GM18909 (cell line): ENCODE measurements at regions not wholly inside any gene's neighbourhood (a gene's known extent, or its start where the extent isn't known, plus 50 kb on each side); places are given as distances from the start of the nearest gene placed in this dataset.
A peak's percentile ranks its signal among the peaks of the same experiment; 100 is the strongest.
"Not testable (repeated sequence)": the region's sequence is repeated elsewhere in the genome, so short reads cannot be mapped to it uniquely, and the experiment has no call there.

Source experiments
- ATAC-seq: cut with Tn5 transposase; IDR thresholded peaks from one replicate; pipeline ENCODE4 v1.9.1; 2021; ENCODE audit warnings: mild to moderate bottlenecking; ENCODE audit not compliant: unreplicated experiment, poor library complexity

DNA sequence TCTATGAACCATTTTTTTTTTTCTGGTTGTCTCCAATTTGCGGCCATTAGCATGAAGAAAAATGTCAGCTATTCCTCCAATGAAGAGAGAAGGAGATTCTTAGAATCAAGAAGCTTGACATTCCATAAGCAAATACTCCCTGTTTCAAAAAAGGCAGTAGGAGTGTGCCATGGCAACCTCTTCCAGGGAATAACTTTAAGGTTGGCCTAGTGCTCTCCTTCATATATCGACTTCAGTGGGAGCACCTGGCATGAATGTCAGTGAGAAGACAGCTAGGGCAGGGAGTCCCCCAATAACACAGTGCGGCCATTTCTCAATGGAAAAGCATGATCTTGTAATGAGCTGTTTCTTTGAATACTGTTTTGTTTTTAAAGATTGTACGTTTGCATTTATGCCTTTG is 493.0 kb upstream of the ATP11B start:
- ATAC-seq: no peak

DNA sequence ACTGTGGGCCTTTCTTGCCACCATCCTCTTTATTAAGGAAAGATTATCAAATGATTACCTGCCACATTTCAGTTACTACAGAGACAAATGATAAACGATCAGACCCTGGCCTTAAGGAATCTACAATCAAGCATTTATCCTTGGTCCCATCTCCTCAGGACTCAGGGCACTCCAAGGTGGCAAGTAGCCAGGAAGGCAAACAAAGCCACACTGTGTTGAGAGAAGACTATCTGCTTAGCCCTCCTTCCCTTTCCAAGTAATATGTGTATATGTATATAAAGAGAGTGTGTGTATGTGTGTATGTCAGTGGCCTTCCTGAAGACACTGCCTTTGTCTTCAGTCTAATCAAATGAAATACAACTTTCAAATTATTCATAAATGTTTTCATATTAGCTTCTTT is 490.1 kb upstream of the ATP11B start:
- no peak for ATAC-seq

DNA sequence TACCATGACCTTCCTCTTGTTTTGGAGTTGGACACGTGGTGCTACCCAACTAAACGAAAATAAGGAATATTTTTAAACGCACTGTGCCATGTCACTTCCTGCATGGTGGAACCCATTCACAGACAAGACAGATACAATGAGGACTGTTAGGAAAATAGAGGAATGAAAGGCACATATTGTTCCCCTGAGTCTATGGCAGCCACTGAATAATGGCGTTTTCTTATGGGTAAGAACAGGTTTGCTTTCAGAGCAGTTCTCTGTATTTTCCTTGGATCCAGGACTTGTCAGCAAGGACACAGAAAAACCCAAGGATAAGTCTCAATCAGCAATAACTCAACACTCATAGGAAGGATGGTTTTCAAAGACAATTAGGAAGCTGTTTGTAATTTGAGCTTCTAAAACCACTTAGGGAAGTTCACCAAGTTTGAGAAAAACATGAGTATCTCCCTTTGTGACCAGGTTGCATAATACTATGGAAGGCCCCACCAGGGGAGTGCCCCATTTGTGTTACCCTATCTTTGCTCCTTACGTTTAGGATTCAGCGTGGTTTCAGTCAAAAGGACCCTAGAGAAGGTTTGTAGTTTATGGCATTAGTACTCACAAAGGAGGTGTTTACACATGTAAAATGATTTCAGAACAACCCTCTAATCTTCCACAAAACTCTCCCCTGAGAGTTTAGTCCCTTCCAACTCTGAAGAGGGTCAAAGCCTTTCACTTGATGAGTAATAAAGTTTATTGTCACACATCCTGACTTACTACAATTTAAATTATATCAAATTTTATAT is 487.2 kb upstream of the ATP11B start:
- ATAC-seq: no peak

DNA sequence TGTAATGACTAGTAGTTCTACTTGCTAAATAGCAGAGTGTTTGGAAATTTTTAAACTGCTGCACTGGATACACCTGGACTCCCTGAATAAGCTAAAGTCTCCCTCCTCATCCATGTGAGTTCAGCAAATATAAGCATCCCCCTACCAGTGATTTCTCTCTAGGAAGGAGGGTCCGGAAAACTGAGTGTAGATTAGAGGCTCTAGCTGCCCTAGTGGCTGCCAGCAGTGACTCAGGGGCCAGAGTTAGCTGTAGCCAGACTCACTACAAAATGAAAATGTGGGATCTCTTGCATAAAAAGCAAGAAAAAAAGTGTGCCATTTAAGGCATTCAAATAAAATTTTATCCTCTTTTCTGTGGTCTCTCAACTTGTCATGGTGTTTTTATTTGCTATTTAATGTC is 485.0 kb upstream of the ATP11B start:
- no peak for ATAC-seq

DNA sequence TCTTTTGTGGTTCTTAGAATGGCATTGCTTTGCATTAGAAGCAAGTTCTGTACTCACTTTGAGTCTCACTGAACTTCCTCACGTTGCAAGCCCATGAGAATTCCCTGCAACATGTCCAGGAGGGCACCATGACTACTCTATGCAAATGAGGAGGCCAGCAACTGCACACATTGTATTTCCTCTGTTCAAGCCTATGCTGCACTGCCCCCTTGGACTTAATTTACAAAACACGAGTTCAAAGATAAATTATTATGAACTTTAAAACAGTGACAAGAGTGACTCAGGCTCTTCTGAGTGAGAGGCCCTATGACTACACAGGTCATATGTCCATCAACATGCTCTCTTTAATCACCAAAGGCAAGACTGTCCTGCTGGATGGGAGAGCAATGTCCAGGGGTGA is 484.2 kb upstream of the ATP11B start:
- no peak for ATAC-seq

DNA sequence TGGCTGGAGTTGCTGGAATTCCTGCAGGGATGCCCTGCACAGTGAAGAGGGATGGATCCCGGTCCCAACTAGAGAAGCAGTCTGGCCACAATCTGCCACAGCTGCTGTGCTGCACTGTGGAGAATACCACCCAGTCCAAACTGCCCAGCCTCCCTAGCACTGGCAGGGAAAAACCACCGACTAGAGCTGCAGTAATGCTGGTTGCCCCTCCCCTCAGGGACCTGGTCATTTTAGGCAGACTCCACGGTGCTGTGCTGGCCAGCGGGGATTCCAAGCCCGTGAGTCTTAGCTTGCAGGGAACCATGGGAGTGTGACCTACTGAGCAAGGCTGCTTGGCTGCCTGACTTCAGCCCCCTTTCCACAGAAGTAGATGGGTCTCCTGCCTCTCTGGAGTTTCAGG is 478.0 kb upstream of the ATP11B start:
- ATAC-seq: no peak

DNA sequence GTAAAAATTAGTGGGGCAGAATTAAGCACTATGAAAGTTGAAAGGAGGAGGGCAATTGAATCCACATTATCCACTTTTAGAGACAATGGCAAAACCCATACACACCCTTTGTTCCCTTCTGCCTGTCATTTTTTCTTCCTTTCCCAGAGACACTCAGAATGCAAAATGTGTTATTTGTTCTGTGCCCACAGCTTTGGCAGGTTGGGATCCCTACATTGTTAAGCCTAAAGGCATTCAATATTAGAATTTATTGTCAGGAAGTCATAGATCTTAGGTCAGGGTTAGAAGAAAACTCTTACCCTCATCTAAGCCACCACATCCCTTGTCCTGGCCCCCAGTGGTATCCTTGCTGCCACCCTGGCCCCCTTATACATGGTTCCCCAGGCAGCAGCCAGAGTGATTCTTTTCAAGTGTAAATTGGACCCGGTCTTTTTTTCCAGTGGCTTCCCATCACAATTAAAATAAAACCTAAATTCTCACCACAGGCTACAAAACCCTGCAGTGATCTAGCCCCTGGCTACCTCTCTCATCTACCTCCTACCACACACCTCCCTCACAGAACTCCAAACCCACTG is 470.1 kb upstream of the ATP11B start:
- ATAC-seq: no peak

DNA sequence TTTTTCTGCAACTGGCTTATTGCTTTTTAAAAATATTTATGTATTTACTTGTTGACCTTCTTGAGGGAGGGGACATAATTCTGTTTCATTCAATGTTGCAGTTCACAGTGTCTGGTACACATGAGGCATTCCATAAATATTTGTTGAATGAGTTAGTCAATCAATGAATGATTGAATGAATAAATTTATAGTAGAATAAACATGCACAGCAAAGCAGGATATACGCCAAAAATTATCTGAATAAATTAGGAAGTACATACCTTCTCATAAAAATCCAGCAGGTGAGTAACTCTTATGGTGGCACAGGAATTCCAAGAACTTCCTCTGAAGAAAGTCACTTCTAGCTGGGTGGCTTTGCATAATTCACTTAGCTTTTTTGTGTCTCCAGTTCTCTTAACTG is 469.4 kb upstream of the ATP11B start:
- no peak for ATAC-seq

DNA sequence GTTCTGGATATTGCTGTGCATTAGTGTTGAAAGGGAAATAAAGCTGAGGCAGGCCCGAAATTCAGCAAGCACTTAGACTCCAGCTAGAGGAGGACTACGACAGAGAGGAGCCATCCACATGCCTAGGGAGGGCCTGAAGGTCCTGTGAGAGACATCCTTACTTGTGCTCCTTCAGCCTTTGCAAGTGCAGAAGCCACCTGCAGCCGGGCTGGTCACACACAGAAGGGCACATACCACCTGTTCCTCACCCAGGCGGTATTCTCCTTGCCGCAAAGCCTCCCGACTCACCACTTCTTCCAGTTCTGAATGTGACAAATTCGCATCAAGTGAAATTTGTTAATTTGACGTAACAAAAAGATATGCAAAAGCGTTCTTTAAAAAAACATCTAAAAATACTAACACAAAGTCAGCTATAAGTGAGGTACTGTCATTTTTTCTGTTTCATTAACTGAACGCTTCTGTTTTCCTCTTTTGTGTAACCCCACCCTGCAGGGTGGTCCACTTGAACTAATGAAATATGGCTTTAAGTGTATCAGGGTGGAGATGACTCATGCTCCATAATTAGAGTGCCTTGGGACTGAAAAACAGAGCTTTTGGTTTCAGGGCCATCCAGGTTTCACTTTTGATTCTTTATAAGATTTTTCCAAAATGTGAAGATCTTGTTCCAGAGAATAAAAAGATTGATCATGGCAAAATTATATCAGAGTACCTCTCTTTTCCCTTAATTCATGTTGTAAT is 467.9 kb upstream of the ATP11B start:
- ATAC-seq: peak; percentile 55

DNA sequence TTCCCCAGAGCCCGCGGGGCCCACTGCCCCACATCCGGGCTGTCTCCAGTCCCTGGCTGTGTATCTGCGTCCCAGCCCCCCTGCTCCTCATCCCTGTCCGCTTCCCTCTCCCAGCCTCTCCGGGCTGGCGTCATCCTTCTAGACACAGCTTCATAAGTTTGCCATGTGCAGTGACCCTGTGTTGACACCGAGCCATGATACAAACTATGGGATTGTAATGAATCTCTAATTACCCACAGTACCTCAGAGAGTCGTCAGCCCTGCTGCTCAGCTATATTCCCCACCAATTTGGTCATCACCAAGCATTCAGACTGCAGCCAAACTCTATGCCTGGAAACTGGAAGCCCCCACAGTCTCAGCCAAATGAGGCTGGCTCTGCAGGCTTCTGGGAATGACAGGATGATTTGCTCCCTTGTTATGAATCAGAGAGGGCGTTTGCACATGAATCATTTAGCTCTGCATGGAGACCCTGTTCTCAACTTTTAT is 466.1 kb upstream of the ATP11B start:
- ATAC-seq: no peak

DNA sequence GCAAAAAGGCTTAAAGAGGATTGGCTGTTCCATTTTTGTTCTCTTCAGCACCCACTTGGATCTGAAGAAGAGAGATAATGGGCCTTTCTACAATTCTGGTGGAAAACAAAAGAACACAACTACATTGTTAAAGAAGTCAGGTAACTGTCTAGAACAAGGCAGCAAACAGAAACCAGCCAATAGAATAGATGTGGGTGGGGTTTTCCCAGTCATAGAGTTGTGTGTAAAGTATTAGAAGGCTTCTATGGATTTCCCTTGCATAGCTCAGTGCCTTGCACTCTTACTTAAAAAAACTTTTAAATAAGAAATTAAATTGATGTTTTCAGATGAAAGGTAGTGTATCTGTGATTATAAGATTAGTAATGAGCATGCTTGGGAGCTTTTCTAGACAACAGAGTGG is 462.7 kb upstream of the ATP11B start:
- no peak for ATAC-seq

DNA sequence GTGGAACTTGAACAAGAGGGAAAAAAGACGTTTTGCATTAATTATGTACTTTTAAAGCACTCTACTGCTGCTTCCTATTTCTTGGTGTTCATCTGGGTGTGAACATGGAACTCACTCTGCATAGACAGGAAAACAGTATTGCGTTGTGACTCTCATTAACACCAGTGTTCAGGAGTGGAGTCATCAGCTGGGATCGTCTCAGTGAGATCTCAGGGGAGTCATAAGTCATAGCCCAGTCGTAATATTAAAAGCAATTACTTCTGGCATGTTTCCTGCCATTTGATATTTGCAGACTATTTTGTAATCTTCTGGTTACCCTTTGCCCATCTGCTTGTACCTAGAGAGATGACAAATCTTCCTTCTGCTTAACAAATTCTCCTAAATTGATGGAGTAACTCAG is 462.0 kb upstream of the ATP11B start:
- ATAC-seq: no peak

DNA sequence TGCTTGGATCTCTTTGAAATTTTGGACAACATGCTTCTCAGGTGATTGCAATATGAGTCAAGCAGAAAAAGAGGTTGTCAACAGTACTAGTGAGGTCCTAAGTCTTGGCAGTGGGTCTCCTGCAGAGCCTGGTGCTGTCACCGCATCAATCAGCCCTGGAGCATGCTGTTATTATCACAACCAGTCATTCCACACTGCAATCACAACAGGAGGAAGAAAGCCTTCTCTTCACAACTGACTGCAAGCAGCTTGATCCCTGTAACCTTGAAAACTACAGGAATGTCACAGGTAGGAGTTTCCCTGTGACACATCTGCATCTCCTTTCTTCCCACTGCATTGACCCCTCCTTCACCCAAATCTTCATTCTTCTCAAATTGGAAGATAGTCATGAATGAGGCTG is 451.1 kb upstream of the ATP11B start:
- no peak for ATAC-seq

DNA sequence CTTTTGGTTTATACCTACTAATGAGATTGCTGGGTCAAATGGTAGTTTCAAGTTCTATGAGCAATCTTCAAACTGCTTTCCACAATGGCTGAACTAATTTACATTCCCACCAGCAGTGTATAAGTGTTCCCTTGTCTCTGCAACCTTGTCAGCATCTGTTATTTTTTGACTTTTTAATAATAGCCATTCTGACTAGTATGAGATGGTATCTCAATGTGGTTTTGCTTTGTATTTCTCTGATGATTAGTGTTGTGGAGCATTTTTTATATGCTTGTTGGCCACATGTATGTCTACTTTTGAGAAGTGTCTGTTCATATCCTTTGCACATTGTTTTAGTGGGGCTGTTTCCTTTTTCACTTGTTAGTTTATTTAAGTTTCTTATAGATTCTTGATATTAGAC is 449.3 kb upstream of the ATP11B start:
- ATAC-seq: not testable (repeated sequence)

DNA sequence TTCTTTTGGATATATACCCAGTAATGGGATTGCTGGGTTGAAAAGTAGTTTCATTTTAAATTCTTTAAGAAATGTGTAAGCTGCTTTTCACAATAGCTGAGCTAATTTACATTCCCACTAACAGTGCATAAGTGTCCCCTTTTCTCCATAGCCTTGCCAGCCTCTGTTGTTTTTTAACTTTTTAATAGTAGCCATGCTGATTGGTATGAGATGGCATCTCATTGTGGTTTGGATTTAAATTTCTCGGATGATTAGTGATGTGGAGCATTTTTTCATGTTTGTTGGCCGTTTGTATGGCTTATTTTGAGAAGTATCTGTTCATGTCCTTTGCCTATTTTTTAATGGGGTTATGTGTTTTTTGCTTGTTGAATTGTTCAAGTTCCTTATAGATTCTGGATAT is 444.3 kb upstream of the ATP11B start:
- ATAC-seq: no peak

DNA sequence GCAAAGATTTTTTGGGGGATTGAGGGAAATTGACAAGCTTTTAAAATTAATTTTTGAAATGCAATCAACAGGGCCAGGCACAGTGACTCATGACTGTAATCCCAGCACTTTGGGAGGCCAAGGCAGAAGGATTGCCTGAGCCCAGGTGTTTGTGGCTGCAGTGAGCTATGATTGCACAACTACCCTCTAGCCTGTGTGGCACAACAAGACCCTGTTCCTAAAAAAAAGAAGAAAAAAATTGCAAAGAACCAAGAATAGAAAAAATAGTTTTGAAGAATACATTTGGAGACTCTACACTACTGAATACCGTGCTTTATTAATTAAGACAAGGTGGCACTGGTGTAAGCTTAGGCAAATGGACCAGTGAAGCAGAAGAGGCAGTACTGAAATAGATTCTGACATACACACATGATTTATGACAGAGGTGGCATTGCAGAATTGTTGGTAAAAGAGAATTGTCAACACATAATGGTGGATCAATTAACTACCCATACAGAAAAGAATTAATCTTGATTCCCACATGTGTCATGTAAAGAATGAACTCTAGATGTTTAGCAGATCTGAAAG is 443.3 kb upstream of the ATP11B start:
- ATAC-seq: no peak

DNA sequence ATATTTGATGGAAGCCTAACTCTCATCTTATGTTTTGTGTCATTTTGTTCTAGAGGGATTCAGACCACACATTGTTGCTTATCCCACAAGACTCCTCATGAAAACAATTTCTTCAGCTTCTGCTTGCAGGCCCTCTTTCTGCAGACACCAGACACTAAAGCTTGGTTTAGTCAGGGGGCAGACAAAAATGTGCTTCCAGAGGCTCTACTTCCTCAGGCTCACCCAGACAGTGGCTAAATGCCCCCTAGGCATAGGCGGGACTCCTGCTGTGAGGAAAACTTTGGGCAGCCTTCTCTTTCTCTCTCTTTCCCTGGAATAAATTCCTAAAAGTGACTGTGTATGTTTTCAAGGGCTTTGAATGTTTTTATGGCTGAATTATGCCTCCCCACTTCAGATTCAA is 435.4 kb upstream of the ATP11B start:
- ATAC-seq: no peak

DNA sequence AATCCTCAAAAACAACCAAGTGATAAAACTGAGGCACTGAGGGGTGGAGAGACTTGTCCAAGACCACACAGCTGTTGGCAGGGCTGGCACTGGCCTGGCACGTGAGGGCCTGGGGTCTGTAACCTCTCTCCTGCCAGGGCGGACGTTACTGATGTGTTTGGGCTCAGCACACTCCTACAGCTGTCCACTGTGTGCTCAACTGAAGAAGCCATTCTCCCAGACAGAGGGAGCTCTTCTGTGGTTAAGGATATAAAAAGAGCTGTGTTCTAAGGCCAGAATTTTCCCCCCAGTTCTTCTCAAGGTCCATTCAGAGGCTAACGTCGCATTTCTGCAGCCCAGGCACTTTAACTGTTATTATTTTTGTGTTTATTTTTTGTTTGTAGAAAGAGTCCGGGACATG is 429.0 kb upstream of the ATP11B start:
- no peak for ATAC-seq

DNA sequence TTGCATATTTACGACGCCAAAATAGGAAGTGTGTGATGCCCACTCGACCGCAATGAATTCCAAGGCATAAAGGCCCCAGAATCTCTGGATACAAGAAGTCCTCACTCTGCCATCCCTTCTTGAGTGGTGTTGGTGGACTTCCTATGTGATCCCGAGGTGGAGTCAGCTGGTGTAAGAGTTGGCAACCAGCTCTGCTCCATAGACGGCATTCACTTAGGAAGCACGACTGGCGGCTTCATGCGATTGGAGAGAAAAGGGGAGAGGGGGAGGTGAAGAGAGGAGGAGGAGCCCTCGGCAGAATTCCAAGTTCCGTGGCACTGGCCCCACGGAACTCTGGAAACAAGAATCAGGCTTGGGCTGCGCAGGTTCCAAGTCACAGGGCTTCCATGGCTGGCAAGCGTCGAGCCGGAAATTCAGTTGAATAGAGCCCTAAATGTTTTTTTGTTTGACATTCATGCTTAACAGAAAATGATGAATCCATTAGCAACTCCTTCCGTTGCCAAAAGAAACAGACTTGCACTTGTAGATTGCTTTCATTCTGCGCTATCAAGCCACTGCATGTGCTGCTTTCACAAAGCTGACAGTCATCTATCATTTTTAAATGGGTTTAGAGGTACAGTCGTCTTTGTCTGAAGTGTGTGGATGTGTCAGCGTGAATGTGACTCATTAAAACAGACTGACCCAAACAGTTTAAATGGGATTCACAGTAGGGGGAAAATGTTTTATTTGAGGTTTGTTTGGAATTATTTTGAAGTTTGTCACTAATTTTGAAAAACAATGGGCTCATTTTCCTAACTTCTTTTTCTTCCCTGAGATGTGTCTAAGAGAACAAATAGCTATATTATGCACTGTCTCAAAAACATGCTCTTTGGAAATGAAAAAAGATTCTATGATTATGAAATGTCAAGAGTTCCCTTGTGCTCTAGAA is 428.3 kb upstream of the ATP11B start:
- ATAC-seq: no peak

DNA sequence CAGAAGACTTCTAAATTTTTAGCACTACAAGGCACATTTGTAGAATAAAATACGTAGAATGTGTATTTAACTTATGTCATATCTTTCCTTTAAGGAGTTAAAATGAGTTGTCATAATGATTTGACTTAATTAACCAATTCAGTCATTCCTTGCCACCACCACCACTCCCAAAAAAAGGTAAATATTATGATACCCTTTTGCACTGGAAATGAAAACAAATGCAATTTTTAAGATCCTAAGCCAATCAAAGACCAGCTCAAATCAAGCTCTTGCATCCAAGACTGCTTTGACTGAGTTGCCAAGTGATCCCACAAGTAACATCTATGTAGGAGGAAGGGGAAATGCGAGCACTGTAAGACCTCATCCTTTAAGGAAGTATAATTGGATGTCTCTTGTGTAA is 426.6 kb upstream of the ATP11B start:
- ATAC-seq: no peak
